Activated CD4-positive, CD25-positive, alpha-beta regulatory T cell (primary cell): ENCODE measurements at regions not wholly inside any gene's neighbourhood (a gene's known extent, or its start where the extent isn't known, plus 50 kb on each side); places are given as distances from the start of the nearest gene placed in this dataset.

Experiments used
- DNase-seq, 4 experiments: peaks; one replicate each; lab custom pipeline; 2025; lab: John Stamatoyannopoulos, UW

- DNase-seq, result no peak
These were observed 147.9 kb downstream of the IMPG2 start for GRCh38 chr3:101172516-101172915.

DNA sequence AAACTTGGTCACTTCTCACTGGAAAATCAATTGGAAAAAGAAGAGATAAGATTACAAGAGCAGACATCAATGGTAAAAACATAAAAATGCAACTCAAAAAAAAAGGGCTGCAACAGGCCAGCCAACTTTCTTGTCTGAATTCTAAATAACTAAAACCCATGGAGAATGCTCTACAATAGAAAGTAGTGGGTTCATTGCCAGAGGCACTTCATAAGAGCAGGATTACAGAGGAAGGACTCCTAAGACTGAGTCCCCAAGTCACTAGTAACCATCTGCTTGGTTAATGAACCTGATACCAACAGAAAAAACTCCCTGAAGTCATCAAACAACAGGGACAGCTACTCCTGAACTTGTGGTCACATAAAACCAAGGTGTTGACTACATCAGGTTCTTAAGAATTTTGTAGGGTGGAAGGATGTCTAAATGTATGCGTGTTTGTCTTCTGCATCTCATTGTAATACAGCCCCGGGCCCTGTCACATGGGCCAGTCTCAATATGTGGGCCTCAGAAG, 148.6 kb downstream of the IMPG2 start:
- no peak for DNase-seq

DNA sequence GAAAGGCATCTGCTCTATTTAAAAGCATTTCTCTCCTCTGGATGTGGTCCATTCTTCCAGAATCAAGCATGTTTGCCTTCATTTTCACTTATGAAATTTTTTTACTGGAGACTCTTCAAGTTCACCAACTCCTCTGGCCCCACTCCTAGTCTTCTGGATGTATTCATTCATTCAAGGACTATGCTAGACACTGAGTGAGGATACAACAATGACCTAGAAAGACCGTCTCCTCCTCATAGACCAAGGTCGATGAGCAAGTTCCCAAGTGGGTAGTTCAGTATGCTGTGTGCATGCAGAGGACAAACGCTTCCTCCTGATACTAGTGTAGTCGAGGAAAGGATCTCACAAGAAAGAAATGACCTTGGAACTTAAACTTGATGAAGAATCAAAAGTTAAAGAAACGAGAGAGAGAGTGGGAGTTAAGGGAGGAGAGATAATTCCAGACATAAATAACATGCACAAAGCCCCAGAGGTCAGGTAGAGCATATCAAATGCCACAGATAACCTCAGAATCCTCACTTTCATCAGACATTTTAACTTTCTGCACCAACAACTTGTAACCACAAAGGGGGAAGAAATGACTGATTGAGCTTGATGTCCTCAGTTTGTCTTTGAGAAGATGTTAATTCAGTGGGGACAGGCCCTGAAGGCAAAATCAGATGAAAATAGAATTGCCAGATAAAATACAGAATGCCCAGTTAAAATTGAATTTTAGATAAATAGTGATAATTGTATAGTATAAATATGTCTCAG, 149.4 kb downstream of the IMPG2 start:
- DNase-seq, result no peak

- DNase-seq, result no peak
These were observed 150.2 kb downstream of the IMPG2 start for GRCh38 chr3:101170062-101170771.

DNA sequence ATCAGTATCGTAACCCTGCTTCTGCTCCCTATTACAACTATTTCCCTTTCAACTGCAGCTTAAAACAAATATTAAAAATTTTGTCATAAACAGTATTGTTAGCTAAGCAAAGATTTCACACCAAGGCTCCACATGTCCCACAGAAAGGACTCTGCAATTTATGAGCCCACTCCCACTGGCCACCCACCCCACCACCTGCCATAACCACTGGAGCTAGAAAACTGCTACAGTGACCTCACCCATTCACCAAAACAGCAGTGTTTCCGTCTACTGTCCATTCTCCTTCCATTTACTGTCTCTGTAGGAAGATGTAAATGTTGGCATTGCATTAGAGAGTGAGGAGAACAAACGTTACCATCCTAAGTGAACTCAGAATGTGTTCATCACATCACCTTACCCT, 150.9 kb downstream of the IMPG2 start:
- DNase-seq, result no peak

- DNase-seq, result no peak
These were observed 153.0 kb downstream of the IMPG2 start for GRCh38 chr3:101167376-101167775.

- no peak for DNase-seq
These were observed 154.2 kb downstream of the IMPG2 start for GRCh38 chr3:101166150-101166549.

DNA sequence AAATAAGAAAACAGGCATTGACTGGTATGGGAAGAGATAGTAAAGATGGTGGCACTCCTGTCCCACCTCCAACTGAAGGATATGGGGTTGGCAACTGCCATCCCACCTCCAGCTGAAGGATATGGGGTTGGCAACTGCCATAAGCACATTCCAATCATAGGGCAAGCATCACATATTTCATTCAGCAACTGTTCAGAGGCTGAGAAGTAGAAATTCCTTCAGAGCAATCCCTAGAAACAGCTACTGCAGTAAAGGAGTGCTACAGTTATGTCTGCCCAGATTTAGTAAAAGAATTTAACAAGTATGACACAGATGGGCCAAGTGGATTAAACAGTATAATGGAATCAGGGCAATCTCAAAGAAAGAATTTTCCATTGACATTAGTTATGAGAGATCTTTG, 156.8 kb downstream of the IMPG2 start:
- no peak for DNase-seq

DNA sequence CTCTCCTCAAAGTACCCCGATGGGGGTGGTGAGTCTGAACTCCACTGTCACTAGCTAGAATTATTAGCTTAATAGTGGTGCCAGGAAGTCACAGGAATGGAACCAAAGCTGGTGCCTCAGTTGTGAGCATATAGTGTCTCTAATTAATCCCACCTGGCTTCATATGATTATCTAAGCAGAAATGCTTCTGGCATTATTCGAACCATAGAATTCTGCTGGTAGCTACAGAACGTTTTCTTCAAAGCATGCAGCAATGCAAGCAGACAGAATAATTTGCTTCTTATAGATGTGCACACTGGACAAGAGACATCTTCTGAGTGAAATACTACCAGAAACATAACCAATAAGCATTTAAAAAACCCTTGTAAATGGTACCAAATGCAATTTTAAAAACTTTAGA, 160.9 kb downstream of the IMPG2 start:
- DNase-seq, result no peak

GRCh38 chr3:101158374-101158773, 162.0 kb downstream of the IMPG2 start:
- no peak for DNase-seq

DNA sequence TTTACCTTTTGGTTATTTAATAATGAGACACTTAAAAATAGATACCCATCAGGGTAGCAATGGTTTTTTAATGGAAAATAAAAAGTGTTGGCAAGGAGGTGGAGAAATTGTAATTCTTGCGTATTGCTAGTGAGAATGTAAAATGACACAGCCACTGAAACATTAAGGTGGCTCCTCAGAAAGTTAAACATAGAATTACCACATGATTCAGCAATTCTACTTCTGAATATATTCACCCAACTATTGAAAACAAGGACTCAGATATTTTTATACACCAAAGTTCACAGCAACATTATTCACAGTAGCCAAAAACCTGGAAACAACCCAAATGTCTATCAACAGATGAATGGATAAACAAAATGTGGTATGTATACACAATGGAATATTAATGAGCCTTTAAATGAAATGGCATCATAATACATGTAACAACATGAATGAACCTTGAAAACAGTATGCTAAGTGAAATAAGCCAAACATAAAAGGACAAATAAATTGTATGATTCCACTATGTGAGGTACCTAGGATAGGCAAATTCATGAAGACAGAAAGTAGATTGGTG, 163.5 kb downstream of the IMPG2 start:
- no peak for DNase-seq

- DNase-seq, result no peak
These were observed 162.6 kb upstream of the ABI3BP start for GRCh38 chr3:101155825-101156224.

GRCh38 chr3:101154401-101154800, 161.2 kb upstream of the ABI3BP start:
- no peak for DNase-seq

- no peak for DNase-seq
These were observed 158.2 kb upstream of the ABI3BP start for GRCh38 chr3:101151286-101151913.

DNA sequence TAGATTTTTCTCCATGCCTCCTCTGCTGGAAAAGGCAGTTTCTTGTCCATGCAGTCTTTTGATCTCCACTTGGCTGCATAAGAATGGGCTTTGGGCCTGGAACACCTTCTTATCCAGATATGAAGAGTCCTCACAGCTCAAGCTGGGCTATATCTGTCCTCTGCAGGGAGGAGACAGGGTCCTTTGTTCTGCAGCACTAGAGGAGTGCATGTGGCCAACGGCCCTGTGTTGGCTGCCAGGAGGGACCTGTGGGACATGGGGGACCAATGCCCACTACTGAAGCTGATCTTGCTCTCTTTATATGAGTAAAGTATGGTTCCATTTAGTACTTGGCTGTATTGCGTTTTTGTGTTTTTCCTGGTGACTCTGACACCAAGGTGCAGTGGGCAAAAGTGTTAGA, 157.3 kb upstream of the ABI3BP start:
- no peak for DNase-seq

DNA sequence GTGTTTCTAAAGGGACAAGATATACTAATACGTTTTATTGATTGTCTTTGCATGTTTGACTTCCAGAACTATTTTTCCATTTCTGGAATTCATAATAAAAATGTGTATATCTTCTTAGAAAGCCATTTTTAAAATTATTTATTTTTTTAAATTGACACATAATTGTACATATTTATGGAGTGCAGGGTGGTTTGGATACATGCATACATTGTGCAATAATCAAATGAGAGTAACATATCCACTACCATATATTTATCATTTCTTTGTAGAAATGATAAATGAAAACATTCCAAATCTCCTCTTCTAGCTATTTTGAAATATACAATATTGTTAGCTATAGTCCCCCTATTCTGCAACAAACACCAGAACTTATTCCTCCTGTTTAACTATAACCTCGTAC, 156.5 kb upstream of the ABI3BP start:
- DNase-seq, result no peak

- no peak for DNase-seq
These were observed 156.0 kb upstream of the ABI3BP start for GRCh38 chr3:101149251-101149650.

DNA sequence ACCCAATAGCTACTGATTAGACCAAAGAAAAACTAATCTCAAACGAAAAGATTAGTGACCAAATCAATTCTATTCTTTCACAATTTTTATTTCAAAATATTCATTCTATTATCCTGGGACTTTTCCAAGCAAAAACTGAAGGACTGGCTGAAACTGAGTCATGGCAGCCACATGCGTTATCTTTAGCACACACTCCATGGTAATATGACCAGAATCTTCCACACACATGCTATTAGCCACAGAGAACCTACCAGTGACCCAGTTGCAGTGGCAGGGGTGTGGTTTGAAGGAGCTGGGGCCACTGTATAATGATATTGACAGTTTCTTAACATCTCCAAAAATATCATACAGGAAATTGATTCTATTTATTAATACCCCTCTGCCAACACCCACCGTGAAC, 154.8 kb upstream of the ABI3BP start:
- DNase-seq, result no peak

DNA sequence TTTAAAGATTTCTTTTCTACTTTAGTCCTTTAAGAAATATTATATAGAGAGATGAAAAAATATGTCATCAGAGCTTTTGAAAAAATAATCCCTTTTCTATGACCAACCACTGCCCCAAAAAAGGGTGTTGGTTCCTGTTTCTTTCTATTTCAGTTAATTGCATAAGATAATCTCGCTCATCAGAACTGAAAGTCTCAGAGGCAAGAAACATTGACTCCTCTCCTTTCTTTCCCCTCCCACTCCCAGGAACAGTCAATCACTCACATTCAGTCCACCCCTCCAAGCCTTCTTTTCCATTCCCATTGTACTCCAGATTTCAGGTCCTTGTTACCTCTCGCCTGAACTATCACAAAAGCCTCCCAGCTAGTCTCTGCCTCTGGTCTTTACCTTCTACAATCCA, 153.7 kb upstream of the ABI3BP start:
- no peak for DNase-seq

GRCh38 chr3:101144105-101144504, 150.9 kb upstream of the ABI3BP start:
- DNase-seq, result no peak

DNA sequence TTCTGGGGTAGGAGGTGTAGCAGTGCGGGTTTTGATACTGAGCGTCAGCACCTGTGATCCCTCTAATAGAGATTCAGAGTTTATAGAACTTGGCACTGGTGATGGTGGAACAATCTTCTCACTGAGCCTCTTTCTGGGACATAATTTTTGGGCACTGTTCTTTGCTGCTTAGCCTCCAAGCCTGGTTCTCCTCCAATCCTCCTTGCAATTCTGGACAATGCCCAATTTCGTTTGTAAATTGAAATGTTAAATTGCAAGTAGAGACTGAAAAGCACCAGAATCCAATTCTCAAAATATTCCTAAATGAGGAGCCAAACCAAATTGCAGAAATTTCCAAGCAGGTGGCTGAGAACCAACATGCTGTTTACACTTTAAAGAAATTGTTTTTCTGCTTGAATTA, 149.8 kb upstream of the ABI3BP start:
- DNase-seq, result no peak

GRCh38 chr3:101142160-101142559, 148.9 kb upstream of the ABI3BP start:
- no peak for DNase-seq

GRCh38 chr3:101141135-101141534, 147.9 kb upstream of the ABI3BP start:
- no peak for DNase-seq
